ENCODE measurements at regions not wholly inside any gene's neighbourhood (a gene's known extent, or its start where the extent isn't known, plus 50 kb on each side); places are given as distances from the start of the nearest gene placed in this dataset.

GRCh38 chr12:107558141-107558815, 127.3 kb upstream of the PWP1 start:
- no peak for DNase-seq

GRCh38 chr12:107558816-107559382, 126.7 kb upstream of the PWP1 start:
- DNase-seq, result no peak

GRCh38 chr12:107560165-107560898, 125.3 kb upstream of the PWP1 start:
- DNase-seq, result no peak

DNA sequence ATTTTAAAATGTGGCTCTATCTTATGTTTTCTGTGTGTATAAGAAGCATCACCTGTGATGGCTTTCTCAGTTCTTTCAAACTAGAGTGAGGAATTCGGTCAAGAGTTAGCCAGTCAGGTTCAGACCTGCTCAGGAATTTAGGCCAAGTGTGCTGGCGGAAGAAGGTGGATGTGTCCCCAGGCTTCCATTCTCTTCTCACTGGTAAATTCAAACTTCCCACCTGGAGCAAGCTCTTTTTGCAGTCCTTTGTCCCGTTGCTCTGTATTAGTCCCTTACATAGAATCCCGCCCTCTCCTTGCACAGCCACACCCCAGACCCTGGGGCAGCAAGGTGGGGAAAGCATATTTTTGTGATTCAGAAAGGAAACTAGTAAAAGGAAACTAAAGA, 124.7 kb upstream of the PWP1 start:
- no peak for DNase-seq

GRCh38 chr12:107564946-107565345, 120.7 kb upstream of the PWP1 start:
- no peak for DNase-seq

DNA sequence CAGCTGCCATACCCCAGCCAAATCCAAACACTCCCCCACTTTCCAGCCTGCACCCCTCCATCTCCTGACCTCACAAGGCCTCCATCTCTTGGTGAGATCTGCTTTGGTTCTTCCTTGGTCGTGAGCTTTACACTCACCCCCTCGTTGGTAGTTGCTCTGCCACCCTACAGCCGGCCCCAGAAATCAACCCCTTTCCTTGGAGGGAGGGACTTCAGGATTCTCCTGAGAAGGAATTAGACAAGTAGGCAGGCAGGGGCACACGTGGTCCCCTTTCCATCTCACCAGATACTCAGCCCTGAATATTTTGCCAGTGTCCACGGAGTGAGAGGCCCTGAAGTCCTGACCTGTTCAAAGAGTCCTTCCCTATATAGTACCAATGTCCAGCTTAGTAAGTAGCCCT, 120.0 kb upstream of the PWP1 start:
- DNase-seq, result no peak

DNA sequence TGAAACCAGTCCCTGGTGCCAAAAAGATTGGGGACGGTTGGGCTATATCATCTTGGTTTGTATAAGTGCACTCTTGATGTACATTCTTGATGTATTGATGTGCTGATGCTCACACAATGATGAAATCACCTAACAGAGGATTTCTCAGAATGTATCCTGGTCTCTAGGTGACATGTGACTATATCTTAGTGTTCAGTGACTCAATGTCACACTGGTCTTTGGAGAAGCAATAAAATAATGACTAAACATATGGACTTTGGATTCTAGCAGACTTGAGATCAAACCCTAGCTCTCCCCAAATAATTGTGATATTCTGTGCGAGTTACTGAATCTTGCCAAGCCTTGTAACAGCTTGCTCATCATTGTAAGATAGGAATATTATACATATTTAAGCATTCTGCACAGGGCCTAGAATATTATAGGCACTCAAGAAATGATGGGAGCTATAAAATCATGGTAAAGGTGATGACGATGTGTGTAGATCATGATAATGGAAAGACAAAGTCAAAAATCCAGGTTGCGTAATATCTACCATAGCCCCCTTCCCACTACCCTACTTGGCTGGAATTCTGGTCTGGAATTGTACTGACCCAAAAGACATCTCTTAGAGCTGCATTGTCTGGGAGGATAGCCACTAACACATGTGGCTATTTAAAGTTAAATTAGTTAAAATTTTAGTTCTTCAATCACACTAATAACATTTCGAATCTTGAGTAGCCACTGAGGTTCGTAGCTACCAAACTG, 117.6 kb upstream of the PWP1 start:
- no peak for DNase-seq

DNA sequence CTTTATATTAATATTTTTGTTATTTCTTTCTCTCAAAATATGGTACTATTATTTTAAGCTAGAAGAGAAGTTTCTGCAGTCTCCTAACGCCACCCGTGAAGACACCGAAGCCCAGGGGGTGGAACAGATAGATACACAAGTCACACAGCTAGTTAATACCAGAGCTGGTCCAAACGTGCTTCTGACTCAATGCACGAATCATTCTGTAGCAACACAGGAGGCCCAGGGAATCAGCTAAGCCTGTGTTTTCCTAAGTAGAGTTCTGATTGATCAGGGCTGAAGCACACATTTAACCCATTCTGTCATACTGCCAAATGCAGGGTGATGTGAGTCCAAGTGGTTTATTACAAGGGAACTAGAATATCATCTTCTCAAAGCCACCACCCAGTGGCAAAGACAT, 116.9 kb upstream of the PWP1 start:
- no peak for DNase-seq

GRCh38 chr12:107570721-107571120, 114.9 kb upstream of the PWP1 start:
- DNase-seq, result no peak

DNA sequence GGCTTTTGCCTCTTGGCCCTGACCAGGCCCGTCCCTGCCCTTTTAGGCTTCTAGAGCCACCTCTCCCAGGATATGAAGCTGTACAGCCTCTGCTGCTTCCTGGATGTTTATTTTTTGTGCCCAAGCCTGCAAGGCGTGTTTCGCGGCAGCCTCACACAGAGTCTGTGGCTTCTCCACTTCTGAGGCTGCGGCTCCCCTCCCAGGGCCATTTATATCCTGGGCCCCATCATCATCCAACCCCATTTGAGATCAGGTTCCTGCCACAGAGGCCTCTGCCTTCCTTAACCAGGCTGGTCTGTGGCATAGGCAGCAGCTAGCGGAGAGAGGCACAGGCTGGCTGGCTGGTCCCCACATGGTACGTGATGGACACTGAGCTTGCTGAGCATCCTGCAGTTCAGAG, 114.1 kb upstream of the PWP1 start:
- no peak for DNase-seq

GRCh38 chr12:107574691-107575090, 110.9 kb upstream of the PWP1 start:
- no peak for DNase-seq

DNA sequence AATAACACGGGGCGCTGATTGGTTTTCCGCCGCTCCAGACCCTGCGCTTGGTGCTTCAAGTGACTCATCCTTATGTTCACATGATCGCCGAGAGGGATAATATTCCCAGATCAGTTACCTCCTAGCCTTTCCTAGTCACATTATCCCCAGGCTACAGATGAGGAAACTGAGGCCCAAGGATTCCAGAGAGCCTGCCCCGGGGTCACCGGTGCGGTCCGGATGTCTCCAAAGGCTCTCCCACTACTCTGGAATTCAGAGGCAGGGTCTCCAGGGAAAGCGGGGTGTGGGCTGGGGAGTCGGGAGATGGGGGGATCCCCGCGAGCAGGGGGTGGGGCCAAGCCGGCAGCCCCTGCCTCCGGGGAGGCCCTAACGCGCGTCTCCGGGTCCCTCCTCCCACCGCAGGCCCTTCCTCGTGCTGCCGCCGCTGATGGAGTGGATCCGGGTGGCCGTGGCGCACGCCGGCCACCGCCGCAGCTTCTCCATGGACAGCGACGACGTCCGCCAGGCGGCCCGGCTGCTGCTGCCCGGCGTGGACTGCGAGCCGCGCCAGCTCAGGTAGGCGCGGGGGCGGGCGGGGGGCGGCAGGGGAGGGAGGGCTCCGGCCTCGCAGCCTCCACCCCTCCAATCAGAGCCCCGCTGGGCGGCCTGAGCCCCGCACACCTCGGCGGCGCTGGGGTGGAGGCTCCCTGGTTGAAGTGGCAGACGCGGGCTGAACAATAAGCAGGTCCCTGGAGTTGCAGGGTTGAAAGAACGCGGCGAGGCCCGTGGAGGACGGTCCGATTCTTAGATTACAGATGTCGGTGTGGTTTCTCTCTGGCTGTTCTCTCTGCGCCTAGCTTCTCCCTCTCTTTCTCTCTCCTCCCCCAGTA, 104.6 kb upstream of the PWP1 start:
- no peak for DNase-seq

GRCh38 chr12:107581619-107582015, 104.0 kb upstream of the PWP1 start:
- no peak for DNase-seq

- no peak for DNase-seq
These were observed 102.0 kb upstream of the PWP1 start for GRCh38 chr12:107583551-107583950.

DNA sequence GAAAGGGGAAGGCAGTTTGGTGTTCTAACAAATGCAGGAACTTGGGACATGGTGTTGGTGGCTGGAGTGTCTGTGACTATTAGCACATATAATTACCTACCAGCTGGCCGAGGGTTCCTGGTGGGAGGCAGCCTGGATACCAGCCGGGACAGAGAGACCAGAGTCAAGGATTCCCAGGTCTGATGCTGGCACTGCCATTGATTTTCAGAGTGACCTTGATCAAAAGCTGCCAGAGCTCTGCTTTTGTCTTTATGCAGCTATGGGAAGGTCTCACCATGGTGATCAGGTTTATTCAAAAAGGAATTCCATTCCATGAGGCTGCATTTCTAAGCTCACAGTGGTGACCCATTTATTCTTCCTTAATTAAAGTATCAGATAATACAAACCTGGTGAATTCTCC, 101.0 kb upstream of the PWP1 start:
- DNase-seq, result no peak

DNA sequence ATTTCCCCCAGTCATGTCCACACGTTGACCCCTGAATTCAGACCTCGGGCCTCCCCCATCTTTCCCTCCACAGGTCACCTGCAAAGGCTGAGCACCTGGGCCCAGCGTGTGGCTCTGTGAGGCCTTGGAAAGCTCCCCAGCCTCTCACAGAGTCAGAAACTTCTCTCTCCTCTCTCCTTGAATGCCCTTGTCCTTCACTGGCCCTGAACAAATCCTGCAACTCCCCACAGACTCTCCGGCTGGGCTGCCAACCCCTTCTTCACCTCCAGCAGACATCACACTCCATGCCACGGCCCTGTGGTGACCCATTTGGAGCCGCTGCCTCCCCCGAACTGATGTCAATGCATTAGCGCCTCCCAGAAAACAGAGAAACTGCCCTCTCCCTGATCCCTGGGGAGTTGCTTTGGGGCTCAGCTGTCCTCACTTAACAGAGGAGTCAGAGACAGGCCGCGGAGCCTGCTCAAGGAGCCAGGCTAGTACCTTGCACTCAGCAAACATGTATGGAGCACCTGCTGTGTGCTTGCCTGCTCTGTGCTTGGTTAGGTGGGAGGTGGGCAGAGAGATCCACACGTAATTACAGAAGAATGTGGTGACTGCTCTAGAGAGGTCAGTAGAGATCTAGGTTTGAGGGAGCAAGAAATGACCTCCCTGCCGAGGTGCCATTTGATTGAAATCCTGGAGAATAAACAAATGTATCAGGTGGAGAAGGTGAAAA, 99.2 kb upstream of the PWP1 start:
- no peak for DNase-seq

GRCh38 chr12:107590413-107590812, 95.2 kb upstream of the PWP1 start:
- DNase-seq, result no peak

GRCh38 chr12:107590814-107591375, 94.7 kb upstream of the PWP1 start:
- no peak for DNase-seq

- no peak for DNase-seq
These were observed 91.8 kb upstream of the PWP1 start for GRCh38 chr12:107593713-107594381.

- DNase-seq, result no peak
These were observed 90.6 kb upstream of the PWP1 start for GRCh38 chr12:107594995-107595394.
